Stimulated activated naive CD4-positive, alpha-beta T cell (primary cell): ENCODE measurements at regions not wholly inside any gene's neighbourhood (a gene's known extent, or its start where the extent isn't known, plus 50 kb on each side); places are given as distances from the start of the nearest gene placed in this dataset.
A peak's percentile ranks its signal among the peaks of the same experiment; 100 is the strongest.

Source experiments
- DNase-seq, 6 experiments: peaks; one replicate each; lab custom pipeline; 2025; lab: John Stamatoyannopoulos, UW

DNA sequence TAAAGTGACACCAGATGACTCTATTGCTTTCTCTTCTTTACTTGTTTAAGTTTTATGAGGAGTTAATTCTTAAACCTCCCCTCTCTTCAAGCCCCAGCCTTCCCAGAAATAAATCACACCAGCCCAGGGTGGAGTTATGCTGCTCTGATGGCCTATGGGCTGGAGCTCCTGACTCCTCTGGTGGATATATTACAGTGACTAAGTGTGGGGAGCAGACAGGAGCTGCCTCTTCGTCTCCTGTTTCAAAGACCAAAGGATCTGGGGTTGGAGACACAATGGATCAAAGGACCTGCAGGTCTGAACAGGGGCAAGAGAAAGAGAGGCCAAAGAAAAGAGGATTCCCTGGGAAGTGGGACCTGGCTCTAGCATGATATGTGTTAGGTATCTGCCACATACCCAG is 312.0 kb upstream of the MSX2 start:
- DNase-seq = no peak

DNA sequence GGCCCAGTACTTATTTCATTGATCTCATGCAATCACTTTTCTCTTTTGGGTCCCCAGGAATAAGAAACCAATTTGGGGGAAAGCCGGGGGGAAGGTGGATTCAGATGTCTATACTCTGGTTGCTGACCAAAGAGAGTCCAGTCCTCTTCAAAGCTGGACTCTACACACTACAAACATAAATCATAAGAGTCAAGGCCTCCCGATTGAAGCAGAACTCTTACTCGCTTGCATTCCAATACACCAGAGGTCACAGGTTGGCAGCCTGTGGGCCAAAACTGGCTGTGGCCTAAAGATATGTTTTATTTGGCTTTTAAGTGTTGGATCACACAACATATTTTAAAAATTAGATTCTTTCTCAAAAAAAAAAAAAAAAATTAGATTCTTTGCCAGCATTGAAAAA is 311.4 kb upstream of the MSX2 start:
- DNase-seq = no peak

DNA sequence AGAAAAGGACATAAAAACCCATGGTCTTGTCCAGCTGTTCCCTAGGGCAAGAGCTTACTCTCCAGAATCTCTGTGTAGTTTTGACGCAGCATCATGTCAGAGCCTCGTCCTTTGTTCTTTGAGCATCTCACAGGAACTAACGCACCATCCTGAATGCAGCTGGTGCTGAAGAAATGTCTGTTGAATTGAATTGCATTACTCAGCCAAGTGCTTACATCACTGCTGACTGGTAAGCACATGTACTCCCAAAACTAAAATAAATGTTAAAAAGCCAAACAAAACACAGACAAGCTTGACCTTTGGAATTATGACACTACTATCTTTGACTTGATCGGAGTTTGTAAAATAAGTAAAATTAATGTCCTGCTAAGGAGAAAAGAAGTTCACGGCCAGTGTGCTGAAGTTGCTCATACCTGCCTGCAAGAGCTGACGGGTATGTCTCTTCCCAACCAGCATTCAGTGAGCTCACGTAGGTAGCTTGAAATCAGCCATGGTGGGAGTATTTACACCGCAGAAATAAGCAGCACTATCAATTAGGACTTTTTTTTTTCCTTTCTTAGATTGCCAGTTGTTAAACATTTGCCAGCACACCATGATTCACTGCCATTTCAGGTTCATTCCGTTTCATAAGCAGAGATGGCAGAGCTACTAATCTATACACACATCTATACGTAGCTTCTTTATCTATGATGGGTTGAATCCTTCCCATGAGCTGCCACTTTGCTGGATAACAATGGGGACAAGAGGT is 310.6 kb upstream of the MSX2 start:
- DNase-seq = no peak

DNA sequence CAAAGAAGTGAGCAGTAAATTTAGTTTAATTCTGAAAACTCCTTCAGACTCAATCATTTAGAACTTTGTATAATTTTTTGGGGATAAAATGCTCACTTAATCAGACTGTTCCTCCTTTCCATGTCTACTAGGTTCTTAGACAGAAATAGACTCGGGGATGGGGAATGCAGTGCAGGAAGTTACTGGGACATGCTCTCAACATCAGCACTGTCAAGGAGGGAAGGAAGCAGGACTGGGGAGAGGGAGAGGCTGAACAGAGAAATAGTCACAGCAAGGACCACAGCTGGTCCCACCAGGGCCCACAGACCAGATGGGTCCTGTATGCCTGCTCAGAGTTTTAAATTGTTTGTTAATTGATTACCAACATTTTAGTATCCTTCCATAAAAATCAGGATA is 310.1 kb upstream of the MSX2 start:
- no peak for DNase-seq

DNA sequence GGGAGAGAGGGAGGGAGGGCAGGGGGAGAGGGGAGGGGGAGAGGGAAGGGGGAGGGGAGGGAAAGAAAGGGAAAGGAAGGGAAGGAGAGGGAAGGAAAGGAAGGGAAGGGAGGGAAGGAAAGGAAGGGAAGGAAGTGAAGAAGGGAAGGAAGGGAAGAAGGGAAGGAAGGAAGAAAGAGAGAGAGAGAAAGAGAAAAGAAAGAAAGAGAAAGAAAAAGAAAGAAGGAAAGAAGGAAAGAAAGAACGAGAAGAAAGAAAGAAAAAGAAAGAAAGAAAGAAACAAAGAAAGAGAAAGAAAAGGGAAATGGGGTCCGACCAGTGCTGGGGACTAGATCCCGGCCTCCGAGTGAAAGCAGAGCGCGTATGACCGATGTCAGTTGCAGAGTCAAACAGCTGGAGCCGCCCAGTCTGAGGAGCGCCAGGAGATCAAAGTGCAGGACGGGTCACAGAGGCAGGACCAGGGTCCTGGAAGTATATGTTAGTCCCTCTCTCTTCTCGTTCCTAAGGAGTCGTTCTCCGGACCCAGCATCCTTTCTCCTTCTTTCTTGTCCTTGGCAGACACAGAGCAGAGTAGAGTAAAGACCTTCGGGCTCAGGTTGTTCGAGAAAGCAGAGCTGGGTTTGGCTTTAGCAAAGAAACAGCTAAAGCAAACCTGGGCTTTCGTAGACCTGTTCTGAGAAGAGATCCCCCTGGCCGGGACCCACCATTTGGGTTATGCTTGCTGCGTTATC is 305.4 kb upstream of the MSX2 start:
- DNase-seq = no peak

DNA sequence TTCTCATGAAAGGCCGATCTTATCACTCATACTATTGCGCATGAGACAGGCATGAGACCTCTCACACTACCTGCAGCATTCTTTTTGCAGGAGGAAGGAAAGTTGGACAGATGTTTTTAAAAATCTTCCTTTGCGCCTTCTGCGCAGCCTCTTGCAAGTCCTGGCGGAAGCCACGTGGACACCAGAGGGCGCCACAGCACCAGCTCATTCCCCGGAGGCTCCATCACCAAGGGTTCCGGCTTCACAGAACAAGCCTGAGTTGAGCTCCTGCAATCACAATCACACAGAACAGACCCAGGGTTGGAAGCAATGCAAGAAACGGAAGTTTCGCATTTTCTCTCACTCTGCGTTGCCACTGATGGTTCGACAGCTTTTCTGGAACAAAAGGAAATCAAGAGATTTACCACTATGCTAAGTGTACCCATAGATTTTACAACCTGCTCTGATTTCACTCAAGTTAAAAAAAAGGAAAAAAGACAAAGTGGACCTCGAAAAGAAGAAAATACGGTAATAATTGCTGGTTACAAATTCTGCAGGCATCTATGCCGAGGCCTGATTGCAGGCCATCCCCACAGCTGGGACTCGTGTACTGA is 304.7 kb upstream of the MSX2 start:
- DNase-seq = peak; percentile 32 to 73 (median 54)

DNA sequence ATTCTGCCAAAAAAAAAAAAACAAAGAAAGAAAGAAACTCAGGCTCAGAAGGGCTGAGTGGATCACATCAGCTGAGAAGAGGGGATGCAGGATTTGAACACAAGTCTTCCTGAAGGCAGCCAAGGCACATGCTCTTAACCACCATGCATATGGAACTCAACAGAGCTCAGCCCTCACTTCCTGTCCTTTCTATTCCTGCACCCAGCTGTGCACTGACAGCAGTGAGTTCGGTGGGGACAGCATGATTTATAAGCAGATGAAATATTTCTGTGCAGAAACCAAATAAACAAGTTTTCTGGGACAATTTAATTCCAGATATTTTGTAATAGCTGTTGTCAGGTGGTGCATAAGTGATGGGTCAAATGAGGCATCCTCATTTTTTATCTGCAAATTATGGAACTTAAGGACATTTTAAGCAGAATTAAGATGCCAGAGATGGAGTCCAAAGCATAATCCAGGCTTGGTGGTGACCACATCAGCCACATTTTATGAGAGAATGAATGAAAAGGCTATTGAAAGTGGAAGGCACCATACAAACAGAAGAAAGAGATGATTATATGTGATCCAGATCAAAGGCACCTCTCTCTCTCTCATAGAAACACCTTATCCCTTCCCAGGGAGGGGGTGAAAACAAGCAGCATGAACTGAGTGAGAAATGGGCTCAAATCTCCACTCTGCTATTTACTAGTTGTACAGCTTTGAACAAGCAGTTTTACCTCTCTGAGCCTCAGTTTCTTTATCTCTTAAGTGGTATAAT is 303.6 kb upstream of the MSX2 start:
- no peak for DNase-seq

DNA sequence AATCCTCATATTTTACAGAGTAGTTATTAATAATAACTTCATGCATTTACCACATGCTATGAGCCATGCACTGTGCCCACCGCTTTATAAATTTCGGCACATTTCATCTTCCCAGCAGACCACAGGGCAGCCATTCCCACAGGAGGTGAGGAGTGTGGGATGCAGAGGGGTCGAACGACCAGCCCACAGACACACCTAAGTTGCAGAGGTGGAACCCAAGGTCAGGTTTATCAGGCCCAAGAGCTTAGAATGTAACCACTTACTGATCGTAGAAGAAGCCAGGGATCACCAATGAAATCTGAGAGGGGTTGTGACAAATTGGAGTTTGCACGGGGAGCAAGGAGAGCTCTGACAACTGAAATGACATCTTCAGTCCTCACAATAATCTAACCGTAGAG is 303.0 kb upstream of the MSX2 start:
- no peak for DNase-seq

DNA sequence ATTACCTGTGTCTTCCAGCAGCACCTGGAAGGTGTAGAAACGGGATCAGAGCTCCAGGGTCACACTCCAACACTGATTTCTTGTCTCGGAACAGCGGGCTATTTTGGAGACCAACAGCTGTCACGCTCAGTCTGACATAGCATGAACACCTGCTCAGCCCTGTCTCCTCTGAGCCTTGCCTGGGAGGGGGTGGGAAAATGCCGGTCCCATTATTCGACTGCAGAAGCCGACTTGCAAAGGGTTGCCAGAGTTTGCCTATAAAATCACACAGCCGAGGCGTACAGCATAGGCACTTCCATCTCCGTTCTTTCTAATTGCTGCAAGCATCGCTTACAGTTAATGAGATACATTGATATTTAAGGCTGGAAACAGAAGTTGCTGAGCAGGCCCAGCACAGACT is 300.8 kb upstream of the MSX2 start:
- no peak for DNase-seq

DNA sequence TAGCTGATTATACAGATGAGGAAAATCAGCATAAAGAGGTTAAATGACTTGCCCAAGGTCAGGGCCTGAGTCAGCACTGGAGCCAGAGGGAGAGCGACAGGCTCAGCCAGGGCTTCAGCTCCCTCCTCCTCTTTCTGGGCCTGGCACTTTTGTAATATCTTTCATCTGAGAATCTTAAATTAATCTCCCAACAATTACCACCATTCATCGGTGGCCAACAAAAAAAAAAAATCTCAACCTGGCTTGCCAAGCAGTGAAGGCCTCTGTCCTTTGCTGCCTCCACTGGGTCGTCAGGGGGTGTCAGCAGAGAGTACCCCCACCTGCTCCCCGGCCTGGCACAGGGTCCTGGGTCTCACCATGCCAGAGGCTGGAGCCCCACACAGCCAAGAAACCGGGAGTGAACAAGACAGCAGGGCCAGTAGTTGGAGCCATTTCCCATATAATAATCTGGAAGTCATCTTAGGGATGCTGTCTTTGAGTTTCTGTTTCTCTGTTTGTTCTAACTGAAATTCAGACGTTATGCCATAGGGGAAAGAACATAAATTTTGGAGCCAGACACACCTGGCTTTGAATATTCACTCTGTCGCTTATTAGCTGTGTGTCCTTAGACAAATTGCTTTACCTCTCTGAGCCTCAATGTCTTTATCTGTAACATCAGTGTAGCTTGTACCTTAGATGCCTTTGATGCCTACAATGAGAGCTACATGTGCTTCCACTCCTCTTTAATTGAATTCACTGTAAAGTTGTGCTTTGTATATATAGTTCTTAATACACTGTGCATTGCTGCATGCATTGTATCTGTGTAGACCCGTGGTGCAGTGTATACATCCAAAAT is 299.9 kb upstream of the MSX2 start:
- no peak for DNase-seq

DNA sequence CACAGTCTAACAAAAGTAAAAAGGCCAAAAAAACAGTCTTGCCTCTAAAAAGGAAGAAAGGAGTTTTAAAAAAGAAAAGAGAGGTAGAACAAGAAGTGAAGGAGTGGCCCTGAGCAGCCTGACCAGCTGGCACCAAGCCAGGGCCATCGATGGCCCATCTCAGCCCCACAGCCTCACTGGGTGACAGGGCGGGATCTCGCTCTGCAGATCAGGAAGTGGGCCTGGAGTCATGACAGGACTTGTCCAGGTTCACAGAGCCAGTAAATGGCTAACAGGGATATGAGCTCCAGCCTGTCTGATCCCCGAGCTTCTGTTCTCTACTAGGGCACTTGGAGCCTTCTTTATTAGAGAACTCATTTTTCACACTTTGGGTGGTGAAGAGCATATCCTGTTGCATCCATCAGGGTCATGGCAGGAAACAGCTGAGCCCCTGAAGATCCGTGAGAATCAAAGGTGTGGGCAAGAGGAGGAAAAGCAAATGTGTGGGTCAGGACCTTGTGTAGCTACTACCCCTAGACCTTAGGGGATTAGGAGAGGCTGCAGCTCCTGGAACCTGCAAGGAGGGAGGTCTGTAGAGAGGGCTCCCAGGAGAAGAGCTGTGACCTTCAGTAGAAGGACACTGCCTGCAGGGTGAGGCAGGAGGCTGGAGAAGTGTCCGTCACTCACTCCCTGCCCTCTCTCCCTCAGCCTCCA is 299.0 kb upstream of the MSX2 start:
- DNase-seq = no peak

DNA sequence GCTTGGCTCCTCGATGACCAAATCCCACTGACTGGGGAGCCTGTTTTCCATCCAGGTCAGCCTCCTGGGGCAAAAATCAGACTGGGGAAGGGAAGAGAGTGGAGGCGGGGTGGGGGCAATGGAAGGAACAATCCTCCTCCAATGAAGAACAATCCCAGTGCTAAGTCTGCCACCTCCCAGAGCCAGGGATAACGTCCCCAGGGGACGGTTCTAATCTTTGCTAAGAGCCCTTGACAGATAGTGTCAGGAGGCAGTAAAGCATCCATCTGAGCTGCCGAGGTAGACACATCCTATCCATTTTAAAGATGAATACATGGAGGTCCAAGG is 298.5 kb upstream of the MSX2 start:
- no peak for DNase-seq

DNA sequence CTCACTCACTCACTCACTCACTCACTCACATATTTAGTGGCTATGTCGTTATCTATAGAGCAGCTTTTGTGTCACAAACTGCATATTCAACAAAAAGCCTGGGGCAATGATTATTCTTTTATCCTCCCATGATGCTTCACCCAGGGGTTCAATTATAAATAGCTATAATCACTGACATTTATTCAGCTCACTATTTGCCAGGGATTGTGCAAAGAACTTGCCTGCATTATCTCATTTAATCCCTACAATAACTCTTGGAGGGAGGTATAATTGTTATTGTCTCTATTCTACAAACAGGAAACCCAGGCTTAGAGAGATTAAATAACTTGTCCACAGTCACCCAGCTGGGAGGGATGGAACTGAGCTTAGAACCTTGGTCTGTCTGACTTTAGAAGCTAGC is 298.0 kb upstream of the MSX2 start:
- no peak for DNase-seq

DNA sequence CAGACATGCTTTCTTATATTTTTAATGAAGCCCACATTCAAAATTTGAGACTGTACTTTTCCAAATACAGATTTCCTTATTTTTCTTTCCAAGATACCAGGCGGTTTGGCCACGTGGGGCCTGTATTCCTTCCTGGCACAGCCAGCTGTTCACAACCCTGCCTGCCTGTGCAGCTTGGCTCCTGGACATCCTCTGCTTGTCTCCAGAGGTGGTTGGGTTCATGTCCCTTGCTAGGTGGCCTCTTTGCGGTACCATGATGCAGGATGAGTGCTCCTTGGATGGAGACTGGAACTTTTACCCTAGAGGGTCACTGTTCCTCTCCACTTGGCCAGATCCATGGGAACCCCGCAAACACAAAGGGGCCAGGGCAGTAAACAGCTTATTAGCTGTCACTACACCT is 297.5 kb upstream of the MSX2 start:
- no peak for DNase-seq

DNA sequence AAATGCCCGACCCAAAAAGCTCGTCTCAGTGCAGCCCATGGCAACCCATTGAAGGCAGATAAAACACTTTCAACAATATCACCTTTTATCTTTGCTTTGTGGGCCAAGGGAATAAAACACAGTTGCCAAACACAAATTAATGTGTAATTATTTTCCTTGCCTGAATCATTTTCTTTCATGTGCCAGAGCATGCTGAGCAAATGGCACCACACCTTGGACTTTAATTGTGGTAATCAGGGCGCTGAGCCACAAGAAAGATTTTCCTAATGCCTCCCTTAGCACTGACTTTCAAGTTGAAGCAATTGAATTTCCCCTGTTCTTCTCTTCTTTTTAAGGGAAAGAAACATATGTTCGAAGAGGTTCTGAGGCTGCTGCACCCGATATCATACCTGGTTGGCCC is 297.1 kb upstream of the MSX2 start:
- no peak for DNase-seq

DNA sequence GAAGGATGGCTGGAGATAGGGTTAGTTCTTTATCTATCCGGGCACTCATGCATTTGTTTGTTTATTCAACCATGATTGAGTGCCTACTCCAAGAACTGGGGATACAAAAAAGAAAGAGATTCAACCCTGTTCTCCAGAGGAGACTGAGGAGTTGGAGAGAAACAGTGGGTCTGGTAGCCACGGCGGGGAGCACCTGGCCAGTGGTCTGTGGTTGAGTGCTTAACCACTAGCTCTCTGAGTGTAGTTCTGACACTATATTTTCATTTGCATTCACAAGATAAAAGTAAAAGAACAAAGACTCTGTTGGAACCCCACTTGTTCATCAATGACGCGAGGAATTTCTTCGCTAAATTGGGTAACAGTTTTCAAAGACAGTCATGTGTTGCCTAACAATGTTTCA is 295.5 kb upstream of the MSX2 start:
- DNase-seq = no peak

DNA sequence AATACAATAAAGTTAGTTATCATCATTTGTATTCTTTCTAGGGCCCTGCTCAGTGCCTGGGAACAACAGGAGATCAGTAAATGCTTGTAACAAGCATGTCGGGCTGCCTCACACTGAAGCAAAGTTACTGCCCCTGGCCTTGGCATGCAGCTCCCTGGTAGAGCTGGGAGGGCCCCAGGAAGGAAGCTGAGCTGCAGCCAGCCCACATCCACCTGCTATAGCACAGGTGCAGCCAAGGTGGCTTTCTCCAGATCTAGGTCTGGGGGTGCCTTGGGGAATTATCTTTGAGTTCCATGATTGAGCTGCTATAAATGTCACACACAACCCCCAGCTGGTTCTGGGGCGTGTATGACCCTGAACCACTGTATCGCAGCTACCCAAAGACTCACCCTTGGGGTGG is 293.4 kb upstream of the MSX2 start:
- DNase-seq = no peak

DNA sequence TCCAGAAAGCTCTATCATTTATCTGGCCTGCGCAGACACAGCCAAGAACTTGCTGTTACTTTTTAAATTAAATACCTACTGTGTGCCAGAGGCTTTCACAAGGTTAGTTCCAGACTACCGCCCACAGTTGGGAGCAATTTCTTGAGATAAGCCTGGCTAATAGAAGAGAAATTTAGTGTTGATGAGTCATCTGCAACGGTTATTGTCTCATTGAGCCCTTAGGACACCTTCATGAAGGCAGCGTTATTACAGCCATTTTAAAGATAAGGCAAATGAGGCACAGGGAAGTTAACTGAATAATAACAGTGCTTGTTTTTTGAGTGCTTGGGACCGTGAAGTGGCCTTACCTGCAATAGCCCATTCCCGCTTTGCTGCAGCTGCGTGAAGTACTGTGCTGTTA is 292.9 kb upstream of the MSX2 start:
- DNase-seq = no peak

DNA sequence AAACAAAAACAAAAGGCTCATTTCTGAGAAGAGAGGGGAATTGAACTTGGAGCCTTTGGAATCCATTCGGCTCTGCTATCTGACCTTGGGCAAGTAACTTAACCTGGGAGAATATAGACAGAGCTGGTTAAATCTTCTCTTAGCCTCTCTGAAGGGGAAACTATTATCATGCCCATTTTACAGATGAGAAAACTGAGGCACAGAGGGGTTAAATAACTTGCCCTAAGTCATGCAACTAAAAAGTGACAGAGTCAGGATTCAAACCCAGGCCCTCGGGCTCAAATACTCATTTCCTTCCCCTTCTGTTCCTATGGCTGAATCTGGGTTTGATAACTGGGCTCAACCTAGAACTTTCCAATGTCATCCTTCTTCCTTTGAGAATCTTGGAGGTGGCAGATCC is 291.3 kb upstream of the MSX2 start:
- DNase-seq = no peak

DNA sequence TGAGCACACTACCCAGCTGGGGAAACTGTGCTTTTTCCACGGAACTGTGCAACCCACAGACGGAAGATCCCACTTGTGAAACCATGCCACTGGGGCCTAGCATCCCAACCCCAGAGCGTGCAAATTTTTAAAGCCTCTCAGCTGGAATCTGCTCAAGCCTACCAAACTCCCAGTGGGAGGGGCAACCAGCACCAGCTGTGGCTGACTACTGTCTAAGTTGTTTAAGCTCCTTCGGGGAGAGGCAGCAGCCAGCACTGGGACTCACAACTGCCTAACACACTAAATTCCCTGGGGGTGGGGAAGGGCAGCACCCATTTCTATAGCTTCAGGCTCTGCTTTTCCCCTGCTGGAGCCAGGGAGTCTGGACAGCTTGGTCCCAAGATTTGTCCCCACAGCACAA is 287.6 kb upstream of the MSX2 start:
- DNase-seq = no peak

DNA sequence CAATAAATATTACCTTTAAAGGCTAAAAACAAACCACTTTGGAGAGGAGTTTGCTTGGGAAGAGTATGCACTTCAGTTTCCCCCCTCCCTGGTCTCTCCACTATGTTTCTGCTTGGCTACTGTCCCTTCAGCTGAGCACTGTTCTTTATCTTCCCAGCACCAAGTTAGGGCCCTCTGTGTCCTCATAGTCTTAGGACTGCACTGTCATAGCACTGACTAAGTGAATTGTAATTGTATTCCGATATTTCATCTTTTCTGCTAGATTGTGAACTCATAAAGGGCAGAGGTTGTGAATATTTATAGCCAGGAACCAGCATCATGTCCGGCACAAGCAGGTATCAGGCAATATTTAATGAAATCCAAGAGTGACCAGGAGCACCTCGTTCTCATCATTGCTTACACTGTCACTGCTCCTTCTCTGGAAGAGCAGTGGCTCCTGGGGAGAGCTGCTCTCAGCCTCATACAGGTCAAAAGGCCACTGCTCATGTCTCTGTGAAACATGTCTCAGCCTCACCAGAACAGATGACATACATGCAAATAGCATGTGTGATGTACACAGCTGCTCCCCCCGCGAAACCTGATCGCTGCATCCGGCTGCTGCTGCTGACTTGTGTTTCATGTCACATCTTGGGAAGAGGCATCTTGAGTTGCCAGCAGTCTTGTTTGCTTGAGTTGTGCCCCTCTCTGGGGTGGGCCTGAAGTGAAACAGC is 279.7 kb upstream of the MSX2 start:
- DNase-seq = no peak
